HG03175 (cell line): ENCODE measurements at regions not wholly inside any gene's neighbourhood (a gene's known extent, or its start where the extent isn't known, plus 50 kb on each side); places are given as distances from the start of the nearest gene placed in this dataset.
"Not testable (repeated sequence)": the region's sequence is repeated elsewhere in the genome, so short reads cannot be mapped to it uniquely, and the experiment has no call there.

Experiments used
- ATAC-seq: cut with Tn5 transposase; IDR thresholded peaks from one replicate; pipeline ENCODE4 v1.9.1; 2021; ENCODE audit warnings: mild to moderate bottlenecking, moderate library complexity; ENCODE audit not compliant: unreplicated experiment

DNA sequence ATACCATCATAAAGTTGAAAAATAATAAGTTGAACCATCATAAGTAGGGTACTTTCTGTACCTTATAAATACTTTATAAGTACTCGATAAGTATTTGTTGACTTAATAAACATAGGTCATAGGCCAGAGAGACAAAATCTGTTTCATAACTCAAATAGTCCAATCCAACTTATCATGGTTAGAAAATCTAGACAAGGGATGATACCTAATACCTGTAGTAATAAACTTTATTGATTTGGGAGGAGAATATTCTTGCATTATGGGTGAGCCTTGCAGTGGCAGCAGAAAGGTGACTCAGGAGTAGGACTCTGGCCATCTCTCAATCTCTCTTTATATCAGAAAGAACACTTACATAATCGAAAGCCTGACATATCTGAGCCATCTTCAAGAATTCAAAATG is 466.8 kb upstream of the GRIN3A start:
- no peak for ATAC-seq

DNA sequence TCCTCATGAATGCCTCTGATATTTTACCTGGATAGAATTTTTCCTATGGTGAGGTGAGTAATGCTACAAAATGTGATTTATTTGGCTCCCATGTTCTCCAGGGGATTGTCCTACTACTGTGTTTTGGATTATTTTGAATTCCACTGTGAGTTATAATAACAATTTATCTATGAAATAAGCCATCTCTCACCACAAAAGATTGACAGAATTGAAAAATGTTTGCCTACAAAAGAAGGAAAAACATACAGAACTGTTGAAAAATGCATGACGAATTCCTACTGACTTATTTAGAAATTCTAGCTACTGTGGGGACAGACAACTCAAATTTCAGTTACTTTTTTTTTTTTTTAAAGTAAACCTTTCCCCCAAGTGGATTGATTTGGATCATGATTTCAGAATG is 463.7 kb upstream of the GRIN3A start:
- ATAC-seq, result no peak

GRCh38 chr9:102185962-102186361 is 447.5 kb upstream of the GRIN3A start:
- ATAC-seq, result no peak

DNA sequence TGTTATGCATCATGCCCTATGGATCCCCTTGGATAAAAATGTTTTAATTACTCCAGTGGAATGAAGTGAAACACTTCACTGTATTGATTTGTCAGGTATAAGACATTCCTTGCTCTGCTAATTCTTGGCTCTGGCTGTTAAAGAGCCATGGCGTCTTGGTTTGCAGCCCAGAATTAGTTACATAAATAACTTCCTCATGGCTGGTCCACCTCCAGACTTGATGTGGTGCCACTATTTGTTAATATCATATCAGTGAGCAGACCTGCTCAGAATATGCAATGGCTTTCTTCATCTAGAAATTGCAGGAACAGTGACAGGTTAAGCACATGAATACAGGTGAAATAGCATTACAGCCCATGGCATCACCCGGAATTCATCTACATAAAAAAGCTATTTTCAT is 446.9 kb upstream of the GRIN3A start:
- no peak for ATAC-seq

- ATAC-seq, result no peak
These were observed 440.4 kb upstream of the GRIN3A start for GRCh38 chr9:102178811-102179210.

DNA sequence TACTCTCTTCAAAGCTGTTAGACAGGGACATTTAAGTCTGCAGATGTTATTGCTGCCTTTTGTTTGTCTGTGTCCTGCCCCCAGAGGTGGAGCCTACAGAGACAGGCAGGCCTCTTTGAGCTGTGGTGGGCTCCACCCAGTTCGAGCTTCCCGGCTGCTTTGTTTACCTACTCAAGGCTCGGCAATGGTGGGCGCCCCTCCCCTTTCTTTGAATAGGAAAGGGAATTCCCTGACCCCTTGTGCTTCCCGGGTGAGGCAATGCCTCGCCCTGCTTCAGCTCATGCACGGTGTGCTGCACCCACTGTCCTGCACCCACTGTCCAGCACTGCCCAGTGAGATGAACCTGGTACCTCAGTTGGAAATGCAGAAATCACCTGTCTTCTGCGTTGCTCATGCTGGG is 435.8 kb upstream of the GRIN3A start:
- not testable (repeated sequence) for ATAC-seq

GRCh38 chr9:102164247-102164646 is 425.8 kb upstream of the GRIN3A start:
- ATAC-seq, result no peak

GRCh38 chr9:102153081-102153480 is 414.6 kb upstream of the GRIN3A start:
- ATAC-seq, result not testable (repeated sequence)

GRCh38 chr9:102135768-102136167 is 397.3 kb upstream of the GRIN3A start:
- no peak for ATAC-seq

DNA sequence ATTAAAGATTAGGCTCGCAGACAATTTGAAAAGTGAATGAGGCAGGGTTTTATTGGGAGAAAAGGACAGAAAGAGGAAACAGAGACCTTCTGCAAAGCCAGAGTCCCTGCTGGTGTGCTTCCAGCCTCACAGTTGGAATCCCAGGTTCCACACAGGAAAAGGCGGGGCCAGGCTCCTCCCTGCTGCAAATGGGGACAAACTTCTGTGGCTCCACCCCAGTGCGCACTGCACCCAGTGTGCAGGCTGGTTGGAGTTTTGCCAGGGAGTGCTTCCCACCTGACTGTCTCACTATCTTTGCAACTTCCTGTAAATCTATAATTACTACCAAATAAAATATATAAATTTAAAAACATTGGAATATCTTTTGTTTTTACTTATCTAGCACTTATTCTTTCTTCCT is 386.0 kb upstream of the GRIN3A start:
- no peak for ATAC-seq

- no peak for ATAC-seq
These were observed 376.1 kb upstream of the GRIN3A start for GRCh38 chr9:102114557-102114956.

DNA sequence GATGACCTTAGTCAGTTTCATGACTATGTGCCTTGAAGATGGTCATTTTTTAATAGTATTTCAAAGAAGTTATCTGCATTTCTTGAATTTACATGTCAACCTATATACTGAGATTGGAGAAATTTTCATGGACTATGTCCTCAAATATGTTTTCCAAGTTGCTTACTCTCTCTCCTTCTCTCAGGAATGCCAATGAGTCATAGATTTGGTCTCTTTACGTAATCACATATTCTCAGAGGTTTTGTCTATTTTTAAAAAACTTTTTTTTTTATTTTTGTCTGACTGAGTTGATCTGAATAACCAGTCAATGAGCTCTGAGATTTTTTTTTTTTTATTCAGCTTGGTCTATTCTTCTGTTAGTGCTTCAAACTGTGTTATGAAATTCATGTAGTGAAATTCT is 374.7 kb upstream of the GRIN3A start:
- no peak for ATAC-seq

DNA sequence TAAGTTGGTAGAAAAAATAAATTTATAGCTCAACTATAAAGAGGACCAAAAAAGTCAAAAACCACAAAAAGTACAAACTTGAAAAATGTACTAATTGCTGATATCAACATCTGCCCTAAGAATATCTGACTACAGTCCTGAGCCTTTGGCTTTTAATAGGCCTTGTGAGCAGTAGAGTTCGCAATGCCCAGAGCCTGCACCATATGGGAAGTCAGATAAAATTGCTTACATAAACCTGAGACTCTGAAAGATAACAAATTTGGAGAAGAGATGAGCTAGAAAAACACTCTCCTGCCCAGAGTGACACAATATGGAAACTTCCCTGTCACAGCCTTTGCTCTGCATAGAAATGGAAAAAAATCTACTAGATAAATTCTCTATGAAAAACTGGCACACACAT is 368.0 kb upstream of the GRIN3A start:
- ATAC-seq, result no peak

GRCh38 chr9:102101723-102102122 is 363.3 kb upstream of the GRIN3A start:
- no peak for ATAC-seq

DNA sequence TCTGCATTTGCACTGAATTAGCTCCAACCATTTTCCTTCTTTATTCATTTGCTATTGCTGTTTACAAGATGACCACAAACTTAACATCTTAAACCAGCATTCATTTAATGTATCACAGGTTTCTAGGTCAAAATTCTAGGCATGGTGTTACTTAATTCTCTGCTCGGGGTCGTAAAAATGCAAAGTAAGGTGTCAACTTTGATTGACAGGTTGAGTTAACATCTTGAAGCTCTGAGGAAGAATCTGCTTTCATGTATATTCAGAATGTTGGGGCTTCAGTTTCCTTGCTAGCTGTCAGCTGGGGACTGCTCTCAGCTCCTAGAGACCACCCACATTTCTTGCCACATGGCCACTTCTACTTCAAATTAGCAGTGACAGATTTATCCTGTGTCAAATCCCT is 348.7 kb upstream of the GRIN3A start:
- ATAC-seq, result no peak

GRCh38 chr9:102085548-102085947 is 347.1 kb upstream of the GRIN3A start:
- no peak for ATAC-seq

- ATAC-seq, result no peak
These were observed 333.8 kb upstream of the GRIN3A start for GRCh38 chr9:102072059-102072764.

- ATAC-seq, result no peak
These were observed 331.5 kb upstream of the GRIN3A start for GRCh38 chr9:102069969-102070368.

DNA sequence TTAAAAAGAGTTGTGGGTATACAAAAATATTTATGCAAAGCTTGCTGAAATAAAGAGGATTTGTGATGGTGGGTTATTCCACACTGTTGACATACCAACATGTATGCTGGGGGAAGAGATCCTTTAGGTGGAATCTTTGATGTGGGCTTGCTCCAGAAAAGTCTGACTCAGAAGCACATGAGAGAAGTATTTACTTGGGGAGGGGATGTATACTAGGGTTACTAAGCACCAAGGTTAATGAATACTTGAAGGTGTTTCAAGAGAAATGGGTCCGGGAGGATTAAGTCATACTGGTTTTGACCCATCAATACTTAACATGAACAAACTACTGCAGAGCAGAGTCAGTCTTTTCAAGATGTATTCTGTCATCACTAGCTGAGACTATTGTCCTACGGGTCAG is 316.4 kb upstream of the GRIN3A start:
- ATAC-seq, result no peak

DNA sequence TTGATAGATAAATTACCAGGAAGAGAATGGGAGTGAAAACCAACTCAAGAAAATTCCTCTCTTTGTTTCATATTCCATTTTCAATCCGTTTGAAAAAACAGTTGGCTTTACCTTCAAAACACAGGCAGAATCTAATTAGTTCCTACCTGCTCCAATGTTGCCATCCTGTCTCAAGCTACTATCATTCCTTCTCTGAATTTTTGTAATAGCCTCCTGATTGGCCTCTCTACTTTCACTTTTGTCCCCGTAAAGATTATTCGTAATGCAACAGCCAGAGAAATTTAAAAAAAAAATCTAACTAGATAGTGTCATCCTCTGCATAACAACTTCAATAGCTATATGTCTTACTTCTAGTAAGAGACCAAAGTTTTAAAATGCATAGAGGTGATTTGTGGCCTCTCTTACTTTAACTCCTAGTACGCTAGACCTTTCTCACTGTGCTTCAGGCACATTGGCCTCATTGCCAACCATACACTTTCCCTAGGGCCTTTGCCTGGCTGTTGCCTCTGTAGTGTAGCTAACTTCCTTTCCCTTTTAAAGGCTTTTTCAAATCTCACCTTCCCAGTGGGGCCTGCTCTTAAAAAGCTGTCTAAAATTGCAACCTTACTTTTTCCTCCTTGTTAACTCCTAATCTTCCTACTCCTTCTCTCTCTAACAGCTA is 311.3 kb upstream of the GRIN3A start:
- ATAC-seq, result no peak

- ATAC-seq, result no peak
These were observed 309.1 kb upstream of the GRIN3A start for GRCh38 chr9:102047549-102047948.

DNA sequence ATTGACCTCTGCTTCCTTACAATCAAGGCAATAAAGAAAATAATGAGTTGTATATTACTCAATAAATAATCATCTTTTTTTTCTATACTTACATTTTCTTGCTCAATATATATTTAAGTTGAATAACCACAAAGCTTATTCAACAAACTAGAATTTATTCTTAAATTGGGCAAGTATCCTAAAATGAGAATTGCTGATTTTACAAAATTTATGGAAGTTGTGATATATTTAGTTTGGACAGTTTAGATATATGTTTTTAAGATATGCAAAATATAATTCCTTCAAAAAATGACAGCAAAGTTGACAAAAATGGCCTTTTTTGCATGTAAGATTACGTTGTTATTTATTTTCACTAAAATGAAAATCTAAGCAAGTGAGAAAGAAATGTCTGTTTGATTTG is 305.7 kb upstream of the GRIN3A start:
- no peak for ATAC-seq

DNA sequence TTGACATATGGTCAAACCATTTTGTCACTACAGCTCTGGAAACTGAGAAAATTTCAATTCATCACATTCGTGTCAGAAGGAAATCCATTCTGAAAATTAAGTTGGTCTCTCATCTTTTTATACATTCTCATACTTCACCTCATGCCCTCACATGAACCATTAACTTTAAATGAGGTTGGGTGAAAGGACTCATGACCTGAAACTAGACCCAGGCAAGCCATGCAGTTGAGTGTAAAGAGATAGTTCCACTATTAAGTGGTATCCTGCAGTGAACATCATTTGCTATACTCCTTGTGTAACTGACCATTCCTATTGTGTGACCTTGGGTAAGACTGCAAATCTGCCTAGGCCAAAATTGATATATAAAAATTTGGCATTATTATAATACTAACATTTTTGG is 299.6 kb upstream of the GRIN3A start:
- ATAC-seq, result no peak
